ENCODE measurements at regions not wholly inside any gene's neighbourhood (a gene's known extent, or its start where the extent isn't known, plus 50 kb on each side); places are given as distances from the start of the nearest gene placed in this dataset.

DNA sequence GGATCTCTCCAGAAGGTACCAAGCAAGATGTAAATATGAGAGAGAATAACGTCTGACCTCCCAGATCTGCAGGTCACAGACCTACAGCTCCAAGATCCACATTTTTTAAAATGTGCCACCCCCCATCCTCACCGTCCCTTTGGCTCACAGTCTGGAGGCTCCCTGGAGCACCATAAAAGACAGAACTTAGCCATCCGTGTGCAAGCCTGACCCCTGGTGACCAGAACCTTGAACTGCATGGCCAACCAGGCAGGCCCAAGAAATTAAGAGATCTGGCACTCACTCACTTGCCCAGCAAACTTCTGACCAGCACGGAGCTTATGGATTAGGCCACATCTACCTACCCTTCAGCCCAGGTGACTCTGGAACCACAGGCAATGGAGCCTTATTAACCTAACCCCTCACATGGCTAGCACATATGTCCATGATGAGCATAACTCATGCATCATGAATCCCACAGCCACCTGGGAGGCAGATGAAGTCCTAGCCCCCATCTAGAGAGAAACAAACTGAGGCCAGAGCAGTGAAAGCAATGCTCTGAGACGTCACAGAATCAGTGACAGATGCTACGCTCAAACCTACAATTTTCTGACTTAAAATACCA is 275.3 kb downstream of the UACA start:
- peak; percentile 30 for DNase-seq

GRCh38 chr15:70487387-70487740 is 276.0 kb downstream of the UACA start:
- no peak for DNase-seq

DNA sequence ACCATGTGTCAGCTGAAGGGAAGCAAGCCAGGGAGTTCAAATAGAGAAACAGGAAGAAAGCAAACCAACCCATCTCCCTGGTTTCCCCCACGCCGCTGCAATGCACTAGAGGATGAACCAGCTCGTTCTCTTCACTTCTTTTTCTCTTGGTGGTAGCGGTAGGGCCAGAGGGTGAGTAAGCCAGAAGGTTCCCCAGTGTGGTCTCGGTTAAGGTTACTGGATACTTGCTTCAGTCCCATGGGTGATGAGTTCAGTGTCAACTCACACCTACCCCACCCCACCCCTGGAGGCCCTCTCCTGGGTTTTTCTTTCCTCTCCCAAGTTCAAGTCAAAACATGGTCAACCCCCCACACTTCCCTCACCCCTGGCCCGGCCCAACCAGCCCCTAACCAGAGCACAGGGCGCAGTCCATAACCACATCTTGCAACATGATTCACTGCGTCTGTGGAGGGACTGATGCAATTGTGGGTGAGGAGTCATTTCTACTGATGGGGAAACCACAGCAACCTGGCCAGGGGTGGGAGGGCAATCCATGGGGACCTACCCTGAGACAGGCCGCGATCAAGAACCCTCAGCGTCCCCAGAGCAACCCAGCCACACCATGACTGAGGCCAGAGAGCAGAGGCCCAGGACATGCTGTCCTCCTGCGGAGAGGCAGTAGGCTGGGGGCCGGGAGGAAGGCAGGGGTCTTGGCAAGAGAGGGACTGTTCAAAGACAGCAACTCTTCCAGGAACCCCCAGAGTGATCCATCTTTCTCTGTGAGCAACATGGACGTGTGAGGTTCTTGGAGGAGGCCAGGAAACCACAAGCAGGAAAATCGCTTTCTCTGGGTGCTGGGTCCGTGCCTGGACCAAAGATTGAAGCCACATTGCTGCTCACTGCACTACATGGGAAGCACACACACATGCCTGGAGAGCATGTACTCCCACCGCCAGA is 276.6 kb downstream of the UACA start:
- DNase-seq: no peak

DNA sequence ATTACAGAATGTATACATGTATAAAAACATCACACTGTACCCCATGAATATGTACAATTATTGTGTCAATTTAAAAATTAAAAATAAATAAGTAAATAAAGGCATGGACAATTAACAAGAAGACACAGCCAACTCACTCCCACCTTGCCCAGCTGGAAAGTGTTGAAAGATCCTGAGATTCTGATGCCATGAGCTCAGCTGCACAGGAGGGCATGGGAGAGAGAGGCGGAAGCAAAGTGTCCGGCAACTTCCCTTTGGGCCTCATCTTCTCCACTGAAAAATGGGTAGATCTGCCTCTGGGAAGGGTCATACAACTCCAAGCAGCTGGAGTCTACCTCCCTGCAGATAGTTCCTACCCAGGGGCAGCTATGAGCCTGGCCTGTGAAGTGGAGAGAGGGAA is 277.3 kb downstream of the UACA start:
- DNase-seq: no peak

GRCh38 chr15:70484993-70485392 is 278.4 kb downstream of the UACA start:
- no peak for DNase-seq

- DNase-seq: no peak
These were observed 279.8 kb downstream of the UACA start for GRCh38 chr15:70483513-70483912.

- DNase-seq: no peak
These were observed 283.0 kb downstream of the UACA start for GRCh38 chr15:70480196-70480856.

DNA sequence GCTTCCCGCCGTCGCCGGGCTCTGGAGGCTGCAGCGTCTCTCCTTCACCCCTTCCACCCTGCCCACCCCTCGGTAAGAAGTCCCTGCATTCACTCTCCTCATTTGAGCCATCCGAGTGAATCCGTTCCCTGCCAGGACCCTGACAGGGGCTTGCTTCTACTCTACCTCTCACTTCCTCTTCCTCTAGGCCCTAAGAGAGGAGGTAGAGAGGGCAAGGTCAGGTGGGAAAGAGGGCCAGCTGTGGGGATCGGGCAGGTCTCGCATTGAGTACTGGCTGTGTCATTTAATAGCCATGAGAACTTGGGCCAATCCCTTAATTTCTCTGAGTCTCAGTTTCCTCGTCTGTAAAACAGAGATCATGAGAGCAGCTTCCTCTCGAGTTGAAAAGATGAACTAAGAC is 283.6 kb downstream of the UACA start:
- DNase-seq: no peak

- DNase-seq: no peak
These were observed 284.3 kb downstream of the UACA start for GRCh38 chr15:70479056-70479455.

DNA sequence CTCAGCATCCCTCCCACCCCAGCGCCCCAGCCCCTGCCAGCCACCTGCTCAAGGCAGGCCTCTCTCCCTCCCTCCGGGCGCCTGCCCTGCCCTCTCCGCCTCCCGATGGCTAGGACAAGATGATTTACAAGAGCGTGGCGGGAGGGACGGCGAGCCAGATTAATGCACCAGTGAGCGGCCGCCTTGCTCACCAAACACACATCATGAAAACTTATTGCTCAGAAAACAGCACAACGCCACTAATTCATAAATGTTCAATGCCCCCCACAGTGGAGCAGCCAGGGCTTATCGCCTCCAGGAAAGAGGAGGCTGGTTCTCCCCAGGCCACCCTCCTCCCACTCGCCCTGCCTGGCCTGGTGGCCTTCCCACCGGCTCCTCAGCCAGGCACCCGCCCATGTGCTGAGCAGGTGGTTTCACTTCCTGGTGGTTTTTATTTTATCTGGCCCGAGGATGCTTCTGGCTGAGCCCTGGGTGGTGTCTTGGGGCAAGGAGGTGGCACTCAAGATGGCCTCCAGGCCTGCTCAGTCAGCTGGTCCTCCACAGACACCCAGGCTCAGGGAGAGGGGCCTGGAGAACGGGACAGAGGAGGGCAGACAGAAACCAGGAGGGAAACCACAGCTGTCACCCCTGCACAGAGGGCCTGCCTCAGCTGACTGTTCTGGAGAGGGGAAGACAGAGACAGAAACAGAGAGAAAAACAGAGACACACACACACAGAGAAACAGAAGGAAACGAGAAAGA is 284.9 kb downstream of the UACA start:
- no peak for DNase-seq

DNA sequence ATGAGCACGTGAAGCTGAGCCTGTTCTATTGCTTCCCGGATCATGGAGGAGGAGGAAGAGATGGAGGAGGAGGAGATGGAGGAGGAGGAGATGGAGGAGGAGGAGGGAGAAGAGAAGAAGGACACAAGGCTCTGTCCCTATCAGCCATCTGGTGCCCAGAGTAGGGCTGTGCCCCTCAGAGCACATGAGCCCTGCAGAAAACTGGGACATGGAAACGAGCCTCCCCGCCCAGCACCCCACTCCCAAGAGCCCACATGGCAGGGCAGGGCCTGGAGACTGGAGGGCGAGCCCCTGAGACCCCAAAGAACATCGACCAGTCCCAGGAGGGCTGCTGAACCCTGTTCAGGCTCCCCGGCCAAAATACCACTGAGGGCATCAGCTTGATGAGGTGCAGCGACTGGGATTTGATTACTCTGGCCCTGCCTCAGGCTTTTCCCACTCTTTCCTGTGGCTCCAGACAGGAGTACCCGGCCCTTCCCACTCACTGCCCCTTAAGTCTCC is 285.6 kb downstream of the UACA start:
- no peak for DNase-seq

GRCh38 chr15:70476441-70476840 is 286.9 kb downstream of the UACA start:
- no peak for DNase-seq

GRCh38 chr15:70475921-70476320 is 287.4 kb downstream of the UACA start:
- DNase-seq: no peak

DNA sequence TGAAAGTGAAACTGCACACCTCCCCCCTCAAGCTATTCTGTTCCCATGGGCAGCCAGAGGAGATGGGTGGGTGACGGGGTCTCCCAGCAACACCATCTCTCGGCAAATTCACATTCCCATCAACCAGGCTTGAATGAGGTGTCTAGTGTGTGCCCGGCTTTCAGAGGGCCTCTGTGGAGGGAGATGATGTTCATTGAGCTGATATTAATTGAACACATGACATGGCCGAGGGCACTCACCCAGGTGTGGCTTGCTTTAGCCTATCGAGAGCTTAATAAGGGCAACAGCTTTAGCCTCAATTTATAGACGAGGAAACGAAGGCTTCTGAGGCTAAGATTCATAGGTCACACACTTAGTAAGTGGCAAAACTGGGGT is 288.0 kb downstream of the UACA start:
- DNase-seq: no peak

GRCh38 chr15:70474471-70475406 is 288.6 kb downstream of the UACA start:
- DNase-seq: no peak

DNA sequence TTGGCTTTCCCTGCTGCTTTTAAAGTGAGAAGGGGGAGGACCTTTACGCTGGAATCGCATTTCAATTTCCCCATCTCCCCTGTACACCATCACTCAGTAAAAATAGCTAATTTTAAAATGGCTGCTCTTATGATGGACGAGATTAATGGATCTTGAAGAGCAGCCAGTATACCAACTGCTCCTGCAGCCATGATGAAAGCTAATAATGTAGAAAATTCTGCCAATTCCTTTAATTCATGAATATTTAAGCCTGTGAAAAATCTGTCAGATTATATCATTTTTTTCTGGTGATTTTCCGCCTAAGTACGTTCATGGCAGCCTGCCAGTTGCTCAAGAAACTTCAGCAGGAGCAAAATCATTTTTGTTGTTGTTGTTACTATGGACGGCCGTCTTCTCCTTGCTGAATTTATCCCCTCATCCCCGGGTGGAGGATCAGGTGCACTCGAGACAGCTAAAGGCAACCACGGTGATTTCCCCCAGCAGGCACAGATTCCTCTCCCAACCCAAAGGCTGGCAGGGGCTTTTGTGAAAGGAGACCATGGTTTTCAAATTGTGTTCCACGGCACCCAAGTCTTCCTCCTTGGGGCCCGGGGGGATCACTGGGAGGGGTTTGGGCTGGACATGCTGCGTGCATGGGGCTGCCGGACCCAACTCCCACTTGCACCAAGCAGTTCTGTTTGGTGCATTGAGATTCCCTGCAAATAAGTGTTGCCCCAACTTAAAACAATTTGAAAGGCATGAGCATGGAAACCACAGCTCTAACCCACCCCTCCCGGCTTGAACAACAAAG is 289.6 kb downstream of the UACA start:
- no peak for DNase-seq

GRCh38 chr15:70471517-70471916 is 291.8 kb downstream of the UACA start:
- no peak for DNase-seq

DNA sequence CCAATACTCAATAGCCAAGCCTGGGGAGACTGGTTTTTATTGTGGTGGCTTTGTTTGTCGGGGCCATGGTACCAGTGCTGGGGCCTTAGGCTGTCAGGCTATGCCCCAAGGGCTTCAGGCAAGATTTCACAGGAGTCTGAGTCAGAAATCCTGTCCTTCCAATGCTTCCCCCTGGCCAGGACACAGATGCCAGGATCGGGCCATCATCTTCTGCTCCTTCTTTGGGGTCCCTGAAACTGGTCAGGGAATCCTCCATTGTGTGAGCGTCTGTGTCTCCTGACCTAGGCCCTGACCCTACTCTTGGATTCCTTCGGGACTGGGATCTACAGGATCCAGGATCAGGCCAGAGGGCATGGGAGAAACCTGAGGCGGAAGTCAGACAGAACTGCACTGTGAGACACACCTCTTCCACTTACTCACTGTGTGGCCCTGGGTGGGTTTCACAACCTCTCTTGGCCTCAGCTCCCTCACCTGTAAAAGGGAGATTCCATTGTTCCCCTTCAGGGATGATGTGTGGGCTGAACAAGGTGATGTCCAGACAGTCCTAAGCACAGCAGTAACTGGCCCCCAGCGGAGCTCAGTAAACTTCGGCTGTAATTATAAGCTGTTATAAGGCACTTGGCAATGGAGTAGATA is 292.7 kb downstream of the UACA start:
- DNase-seq: no peak

GRCh38 chr15:70469651-70470555 is 293.5 kb downstream of the UACA start:
- DNase-seq: no peak

DNA sequence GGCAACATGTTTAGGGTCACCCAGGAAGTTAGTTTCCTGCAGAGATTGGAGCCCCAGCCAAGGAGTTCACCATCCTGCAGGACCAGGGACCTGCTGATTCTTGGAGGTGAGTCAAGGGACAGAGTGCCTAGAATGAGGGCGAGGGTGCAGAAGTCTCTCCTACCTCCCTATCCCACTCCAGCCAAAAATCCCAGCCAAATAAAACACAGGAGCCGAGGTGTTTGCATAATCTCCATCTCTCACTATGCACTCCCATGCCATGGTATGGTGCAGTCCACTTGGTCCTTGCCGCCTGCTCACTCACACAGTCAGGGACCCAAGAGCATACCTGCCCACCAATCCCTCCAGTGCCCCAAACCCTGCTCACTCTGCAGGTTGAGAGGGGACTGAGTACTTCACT is 294.2 kb downstream of the UACA start:
- no peak for DNase-seq
